ENCODE measurements at regions not wholly inside any gene's neighbourhood (a gene's known extent, or its start where the extent isn't known, plus 50 kb on each side); places are given as distances from the start of the nearest gene placed in this dataset.

DNA sequence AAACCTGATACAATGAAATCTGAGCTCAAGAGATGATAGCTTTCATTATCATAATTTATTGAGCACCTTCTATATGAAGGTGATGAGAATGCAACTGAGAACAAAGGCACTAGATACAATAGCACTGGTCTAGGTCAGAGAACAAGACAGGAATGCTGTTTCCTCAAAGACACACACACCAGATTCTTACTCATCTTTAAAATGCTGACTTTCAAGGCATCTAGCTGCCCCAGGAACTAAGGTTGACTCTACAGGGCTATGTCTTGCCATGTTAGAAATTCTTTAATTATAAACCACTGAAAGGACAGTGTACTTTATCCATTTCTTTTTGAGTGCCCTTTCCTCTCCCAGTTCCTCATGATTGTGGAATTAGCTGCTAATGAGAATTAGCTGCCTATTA is 195.4 kb upstream of the RMST start:
- ATAC-seq (ENCODE audit: insufficient read depth, low FRiP score) (no peak), DNase-seq (no peak)
- no peak overlapping the region for H3K9ac ChIP-seq (ENCODE audit: insufficient read depth in 1 of 2, low read length in 2 of 2)
- no peak for TF ChIP-seq CTCF (IDR thresholded peaks at IDR 0.05; ENCODE audit: control extremely low read depth, extremely low read depth)
- H3K27ac ChIP-seq (ENCODE audit: low read depth in 1 of 2, low read length in 1 of 2) = no peak overlapping the region
- H3K27me3 ChIP-seq (ENCODE audit: control insufficient read depth in 3 of 3, insufficient read depth in 3 of 3, low read length in 2 of 3) = no peaks in the 10 kb centered on the region
- no peak overlapping the region for H3K4me3 ChIP-seq
- H3K36me3 ChIP-seq (ENCODE audit: control insufficient read depth in 4 of 4, insufficient read depth in 4 of 4, low read length in 4 of 4) = no peaks in the 10 kb centered on the region
- no peaks in the 10 kb centered on the region for H3K4me1 ChIP-seq (ENCODE audit: control insufficient read depth in 5 of 5, insufficient read depth in 5 of 5, low read length in 5 of 5)
- H3K9me3 ChIP-seq (ENCODE audit: control insufficient read depth in 4 of 4, insufficient read depth in 3 of 4, low read length in 3 of 4) = peaks cover 0 to 6% (median 2%) of the 10 kb centered on the region in 4 donors

- no peak for DNase-seq
- WGBS, 2 donors = 50 to 70% methylated on average over 3 of the region's 3 CpGs
- H3K4me3 ChIP-seq = no peak overlapping the region
Observed at GRCh38 chr12:97267594-97268202, 194.9 kb upstream of the RMST start.

GRCh38 chr12:97272471-97272870 is 190.1 kb upstream of the RMST start:
- H3K27me3 ChIP-seq (ENCODE audit: control insufficient read depth in 3 of 3, insufficient read depth in 3 of 3, low read length in 2 of 3) = no peaks in the 10 kb centered on the region
- no peak overlapping the region for H3K9ac ChIP-seq (ENCODE audit: insufficient read depth in 1 of 2, low read length in 2 of 2)
- no peak overlapping the region for H3K4me3 ChIP-seq
- DNase-seq (no peak), ATAC-seq (ENCODE audit: insufficient read depth, low FRiP score) (no peak)
- TF ChIP-seq CTCF (IDR thresholded peaks at IDR 0.05; ENCODE audit: control extremely low read depth, extremely low read depth) = no peak
- H3K4me1 ChIP-seq (ENCODE audit: control insufficient read depth in 5 of 5, insufficient read depth in 5 of 5, low read length in 5 of 5) = peaks cover 0 to 6% (median 0%) of the 10 kb centered on the region in 5 donors
- no peak overlapping the region for H3K27ac ChIP-seq (ENCODE audit: low read depth in 1 of 2, low read length in 1 of 2)
- H3K9me3 ChIP-seq (ENCODE audit: control insufficient read depth in 4 of 4, insufficient read depth in 3 of 4, low read length in 3 of 4) = peaks cover 0 to 6% (median 0%) of the 10 kb centered on the region in 4 donors
- no peaks in the 10 kb centered on the region for H3K36me3 ChIP-seq (ENCODE audit: control insufficient read depth in 4 of 4, insufficient read depth in 4 of 4, low read length in 4 of 4)

More at GRCh38 chr12:97267594-97268202, 194.9 kb upstream of the RMST start:
- H3K9me3 ChIP-seq (ENCODE audit: control insufficient read depth in 4 of 4, insufficient read depth in 3 of 4, low read length in 3 of 4) = peaks cover 0 to 6% (median 2%) of the 10 kb centered on the region in 4 donors
- no peak overlapping the region for H3K9ac ChIP-seq (ENCODE audit: insufficient read depth in 1 of 2, low read length in 2 of 2)
- no peaks in the 10 kb centered on the region for H3K4me1 ChIP-seq (ENCODE audit: control insufficient read depth in 5 of 5, insufficient read depth in 5 of 5, low read length in 5 of 5)
- H3K36me3 ChIP-seq (ENCODE audit: control insufficient read depth in 4 of 4, insufficient read depth in 4 of 4, low read length in 4 of 4) = no peaks in the 10 kb centered on the region
- no peaks in the 10 kb centered on the region for H3K27me3 ChIP-seq (ENCODE audit: control insufficient read depth in 3 of 3, insufficient read depth in 3 of 3, low read length in 2 of 3)
- no peak for ATAC-seq (ENCODE audit: insufficient read depth, low FRiP score)
- no peak for TF ChIP-seq CTCF (IDR thresholded peaks at IDR 0.05; ENCODE audit: control extremely low read depth, extremely low read depth)
- no peak overlapping the region for H3K27ac ChIP-seq (ENCODE audit: low read depth in 1 of 2, low read length in 1 of 2)

GRCh38 chr12:97274386-97274785 is 188.2 kb upstream of the RMST start:
- Histone ChIP-seq H3K4me1 (ENCODE audit: control insufficient read depth in 5 of 5, insufficient read depth in 5 of 5, low read length in 5 of 5) (peaks cover 0 to 6% (median 0%) of the 10 kb centered on the region in 5 donors), H3K9me3 (ENCODE audit: control insufficient read depth in 4 of 4, insufficient read depth in 3 of 4, low read length in 3 of 4) (peaks cover 0 to 2% (median 0%) of the 10 kb centered on the region in 4 donors), H3K4me3 (no peak overlapping the region), H3K9ac (ENCODE audit: insufficient read depth in 1 of 2, low read length in 2 of 2) (no peak overlapping the region), H3K36me3 (ENCODE audit: control insufficient read depth in 4 of 4, insufficient read depth in 4 of 4, low read length in 4 of 4) (no peaks in the 10 kb centered on the region), H3K27ac (ENCODE audit: low read depth in 1 of 2, low read length in 1 of 2) (no peak overlapping the region), H3K27me3 (ENCODE audit: control insufficient read depth in 3 of 3, insufficient read depth in 3 of 3, low read length in 2 of 3) (no peaks in the 10 kb centered on the region)
- DNase-seq = no peak
- 52 to 58% methylated on average over 2 of the region's 2 CpGs for WGBS, 2 donors
- no peak for TF ChIP-seq CTCF (IDR thresholded peaks at IDR 0.05; ENCODE audit: control extremely low read depth, extremely low read depth)
- ATAC-seq (ENCODE audit: insufficient read depth, low FRiP score) = no peak

Measured in lung (tissue), 11 donors.